Skeletal muscle cell (primary cell): ENCODE measurements at regions not wholly inside any gene's neighbourhood (a gene's known extent, or its start where the extent isn't known, plus 50 kb on each side); places are given as distances from the start of the nearest gene placed in this dataset.

ENCODE experiments used
- DNase-seq: peaks from one replicate; pipeline ENCODE4 v3.0.0-alpha.2; 2010; ENCODE audit warnings: low read depth
- H3K4me3 ChIP-seq: 2 replicates; pipeline ENCODE4 v1.5.1; 2011; ENCODE audit warnings: low read depth, mild to moderate bottlenecking, control low read depth, low read length, moderate library complexity

GRCh38 chr20:40434122-40434521, 254.9 kb downstream of the MAFB start:
- H3K4me3 ChIP-seq = no peak overlapping the region
- no peak for DNase-seq

GRCh38 chr20:40433341-40433861, 255.6 kb downstream of the MAFB start:
- DNase-seq = no peak
- no peak overlapping the region for H3K4me3 ChIP-seq

GRCh38 chr20:40431611-40432010, 257.4 kb downstream of the MAFB start:
- no peak overlapping the region for H3K4me3 ChIP-seq
- no peak for DNase-seq

- no peak for DNase-seq
- no peak overlapping the region for H3K4me3 ChIP-seq
Measured at GRCh38 chr20:40431112-40431511, 257.9 kb downstream of the MAFB start.

- H3K4me3 ChIP-seq = no peak overlapping the region
- DNase-seq = no peak
Measured at GRCh38 chr20:40427026-40427425, 262.0 kb downstream of the MAFB start.

GRCh38 chr20:40424695-40425094, 264.3 kb downstream of the MAFB start:
- H3K4me3 ChIP-seq = no peak overlapping the region
- DNase-seq = no peak

GRCh38 chr20:40422656-40423055, 266.4 kb downstream of the MAFB start:
- H3K4me3 ChIP-seq = no peak overlapping the region
- no peak for DNase-seq

GRCh38 chr20:40416274-40416673, 272.8 kb downstream of the MAFB start:
- DNase-seq = no peak
- H3K4me3 ChIP-seq = no peak overlapping the region

GRCh38 chr20:40414843-40415615, 274.0 kb downstream of the MAFB start:
- DNase-seq = no peak
- H3K4me3 ChIP-seq = no peak overlapping the region

GRCh38 chr20:40410028-40410427, 279.0 kb downstream of the MAFB start:
- no peak for DNase-seq
- H3K4me3 ChIP-seq = no peak overlapping the region

- no peak for DNase-seq
- H3K4me3 ChIP-seq = no peak overlapping the region
Measured at GRCh38 chr20:40397467-40397866, 291.6 kb downstream of the MAFB start.

- no peak for DNase-seq
- H3K4me3 ChIP-seq = no peak overlapping the region
Measured at GRCh38 chr20:40393197-40394079, 295.6 kb downstream of the MAFB start.

GRCh38 chr20:40390654-40391053, 298.4 kb downstream of the MAFB start:
- no peak for DNase-seq

GRCh38 chr20:40370800-40371199, 318.2 kb downstream of the MAFB start:
- DNase-seq = no peak
- no peak overlapping the region for H3K4me3 ChIP-seq

More at GRCh38 chr20:40390654-40391053, 298.4 kb downstream of the MAFB start:
- no peak overlapping the region for H3K4me3 ChIP-seq

- H3K4me3 ChIP-seq = no peak overlapping the region
- no peak for DNase-seq
Measured at GRCh38 chr20:40368876-40369275, 320.2 kb downstream of the MAFB start.

GRCh38 chr20:40361916-40362315, 327.1 kb downstream of the MAFB start:
- H3K4me3 ChIP-seq = no peak overlapping the region
- no peak for DNase-seq

GRCh38 chr20:40359131-40359912, 329.7 kb downstream of the MAFB start:
- no peak overlapping the region for H3K4me3 ChIP-seq
- DNase-seq = no peak

GRCh38 chr20:40354880-40355279, 334.2 kb downstream of the MAFB start:
- no peak for DNase-seq
- H3K4me3 ChIP-seq = no peak overlapping the region

GRCh38 chr20:40343390-40343789, 345.6 kb downstream of the MAFB start:
- no peak overlapping the region for H3K4me3 ChIP-seq
- no peak for DNase-seq

GRCh38 chr20:40341561-40341960, 347.5 kb downstream of the MAFB start:
- no peak for DNase-seq
- H3K4me3 ChIP-seq = no peak overlapping the region
